Endodermal cell (in vitro differentiated cells): ENCODE measurements at regions not wholly inside any gene's neighbourhood (a gene's known extent, or its start where the extent isn't known, plus 50 kb on each side); places are given as distances from the start of the nearest gene placed in this dataset.

Experiments used
- DNase-seq: peaks from one replicate; pipeline ENCODE4 v3.0.0-alpha.2; 2017
- H3K27ac ChIP-seq: 2 replicates; pipeline ENCODE4 v1.5.1; 2013; ENCODE audit warnings: mild to moderate bottlenecking, low read depth, low read length, moderate library complexity
- H3K27me3 ChIP-seq: 2 replicates; pipeline ENCODE4 v1.6.1; 2013; ENCODE audit warnings: mild to moderate bottlenecking, low read length, moderate library complexity; ENCODE audit not compliant: insufficient read depth, control insufficient read depth, poor library complexity, severe bottlenecking
- H3K36me3 ChIP-seq: 2 replicates; pipeline ENCODE4 v1.7.0; 2013; ENCODE audit warnings: mild to moderate bottlenecking, low read length, moderate library complexity; ENCODE audit not compliant: control insufficient read depth, insufficient read depth
- H3K4me1 ChIP-seq: one replicate; pipeline ENCODE4 v1.7.0; 2013; ENCODE audit warnings: low read length; ENCODE audit not compliant: control insufficient read depth, insufficient read depth
- H3K4me3 ChIP-seq: 2 replicates; pipeline ENCODE4 v1.5.1; 2013; ENCODE audit warnings: mild to moderate bottlenecking, low read length, moderate library complexity
- H3K9ac ChIP-seq: 2 replicates; pipeline ENCODE4 v1.6.1; 2013; ENCODE audit warnings: mild to moderate bottlenecking, low read length, moderate library complexity; ENCODE audit not compliant: poor library complexity, severe bottlenecking; ENCODE audit errors: extremely low read depth
- H3K9me3 ChIP-seq: 2 replicates; pipeline ENCODE4 v1.6.1; 2013; ENCODE audit warnings: mild to moderate bottlenecking, low read length, moderate library complexity; ENCODE audit not compliant: control insufficient read depth
- H3K27ac Mint-ChIP-seq: 2 replicates; pipeline ENCODE4 v1.8.0; 2020; ENCODE audit warnings: mixed read lengths
- H3K27me3 Mint-ChIP-seq: 2 replicates; pipeline ENCODE4 v1.8.0; 2021; ENCODE audit warnings: mild to moderate bottlenecking, mixed read lengths; ENCODE audit not compliant: insufficient read depth
- H3K36me3 Mint-ChIP-seq: 2 replicates; pipeline ENCODE4 v1.8.0; 2020; ENCODE audit warnings: low read depth, mixed read lengths
- H3K4me1 Mint-ChIP-seq: 2 replicates; pipeline ENCODE4 v1.8.0; 2020; ENCODE audit warnings: mixed read lengths
- H3K4me3 Mint-ChIP-seq: 2 replicates; pipeline ENCODE4 v1.8.0; 2020; ENCODE audit warnings: mild to moderate bottlenecking, moderate library complexity, mixed read lengths
- H3K9me3 Mint-ChIP-seq: 2 replicates; pipeline ENCODE4 v1.8.0; 2020; ENCODE audit warnings: mild to moderate bottlenecking, mixed read lengths
- CTCF ChIP-seq: fragments of 200-600 bp; sonication (generic); conservative IDR thresholded peaks from 2 replicates; pipeline ENCODE4 v1.5.0; 2021; ENCODE audit warnings: antibody characterized with exemption, mild to moderate bottlenecking
- WGBS, 2 experiments: methylation state at CpG; one replicate each; pipeline versions ENCODE4 v1.1.5 to v1.1.7; 2013; ENCODE audit warnings: missing lambda C conversion rate in 2 of 2, mixed read lengths in 1 of 2; ENCODE audit not compliant: insufficient coverage in 1 of 2, insufficient read length in 1 of 2; 5-methylcytosine and 5-hydroxymethylcytosine counted together

- no peak overlapping the region for H3K4me3 Mint-ChIP-seq
These were observed 448.1 kb downstream of the GATA3 start for GRCh38 chr10:8502573-8502972.

GRCh38 chr10:8504499-8504898, 450.0 kb downstream of the GATA3 start:
- TF ChIP-seq CTCF, result no peak
- Histone ChIP-seq H3K9ac (no peak overlapping the region), H3K4me1 (peaks cover 5% of the 10 kb centered on the region), H3K36me3 (no peaks in the 10 kb centered on the region), H3K9me3 (no peaks in the 10 kb centered on the region), H3K27ac (no peak overlapping the region), H3K27me3 (no peaks in the 10 kb centered on the region), H3K4me3 (no peak overlapping the region)
- Mint-ChIP-seq H3K4me1 (peaks cover 33% of the 10 kb centered on the region), H3K27me3 (no peaks in the 10 kb centered on the region), H3K27ac (no peak overlapping the region), H3K4me3 (no peak overlapping the region), H3K9me3 (no peaks in the 10 kb centered on the region), H3K36me3 (no peaks in the 10 kb centered on the region)
- DNase-seq, result no peak
- 75 to 86% methylated on average over 7 to 10 of the region's 10 CpGs for WGBS, 2 experiments

More at GRCh38 chr10:8502573-8502972, 448.1 kb downstream of the GATA3 start:
- Mint-ChIP-seq H3K27ac (no peak overlapping the region), H3K27me3 (no peaks in the 10 kb centered on the region), H3K9me3 (no peaks in the 10 kb centered on the region), H3K4me1 (peaks cover 40% of the 10 kb centered on the region), H3K36me3 (no peaks in the 10 kb centered on the region)
- peak; percentile 67 for DNase-seq
- TF ChIP-seq CTCF, result no peak
- H3K4me1 ChIP-seq, result peaks cover 5% of the 10 kb centered on the region
- no peak overlapping the region for H3K9ac ChIP-seq
- no peak overlapping the region for H3K4me3 ChIP-seq
- WGBS, 2 experiments, result 31 to 43% methylated on average over 2 to 5 of the region's 5 CpGs
- no peaks in the 10 kb centered on the region for H3K9me3 ChIP-seq
- no peaks in the 10 kb centered on the region for H3K27me3 ChIP-seq
- no peak overlapping the region for H3K27ac ChIP-seq
- H3K36me3 ChIP-seq, result no peaks in the 10 kb centered on the region

GRCh38 chr10:8507156-8507555, 452.7 kb downstream of the GATA3 start:
- peaks cover 30% of the 10 kb centered on the region for H3K4me1 Mint-ChIP-seq
- Histone ChIP-seq H3K27ac (no peak overlapping the region), H3K4me3 (no peak overlapping the region), H3K9ac (no peak overlapping the region), H3K4me1 (peaks cover 5% of the 10 kb centered on the region), H3K9me3 (no peaks in the 10 kb centered on the region), H3K36me3 (no peaks in the 10 kb centered on the region), H3K27me3 (no peaks in the 10 kb centered on the region)
- H3K4me3 Mint-ChIP-seq, result no peak overlapping the region
- 90 to 100% methylated on average over 2 of the region's 3 CpGs for whole genome bisulfite sequencing, 2 experiments
- H3K27me3 Mint-ChIP-seq, result no peaks in the 10 kb centered on the region
- no peak for TF ChIP-seq CTCF
- no peaks in the 10 kb centered on the region for H3K36me3 Mint-ChIP-seq
- H3K27ac Mint-ChIP-seq, result no peak overlapping the region
- no peaks in the 10 kb centered on the region for H3K9me3 Mint-ChIP-seq
- DNase-seq, result no peak
